ENCODE measurements at regions not wholly inside any gene's neighbourhood (a gene's known extent, or its start where the extent isn't known, plus 50 kb on each side); places are given as distances from the start of the nearest gene placed in this dataset.
"Not testable (repeated sequence)": the region's sequence is repeated elsewhere in the genome, so short reads cannot be mapped to it uniquely, and the experiment has no call there.

DNA sequence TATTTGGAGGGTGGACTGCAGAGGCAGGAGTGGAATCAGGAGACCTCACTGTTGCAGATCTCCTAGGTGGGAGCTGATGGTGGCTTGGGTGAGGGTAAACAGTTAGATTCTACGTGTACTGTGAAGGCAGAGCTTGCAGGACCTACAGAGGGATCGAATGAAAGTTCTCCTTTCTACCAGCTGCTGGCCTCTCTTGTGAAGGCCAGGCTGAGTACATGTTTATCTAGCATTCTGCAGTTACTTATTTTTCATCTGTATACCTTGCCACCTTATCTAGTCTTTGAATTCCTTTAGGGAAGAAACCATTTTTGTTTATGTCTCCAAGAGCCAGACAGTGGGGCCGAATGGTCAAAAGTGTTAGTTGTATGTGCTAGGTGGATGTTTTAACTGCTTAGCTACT lies 57.6 kb downstream of the PTTG1 start:
- in situ Hi-C loops (cut with HindIII; ENCODE audit: low sequenced_read_pairs), result loop anchor here (5.0 kb wide), 1 partner anchor 47 kb away; no protein-coding TSS in a partner anchor

DNA sequence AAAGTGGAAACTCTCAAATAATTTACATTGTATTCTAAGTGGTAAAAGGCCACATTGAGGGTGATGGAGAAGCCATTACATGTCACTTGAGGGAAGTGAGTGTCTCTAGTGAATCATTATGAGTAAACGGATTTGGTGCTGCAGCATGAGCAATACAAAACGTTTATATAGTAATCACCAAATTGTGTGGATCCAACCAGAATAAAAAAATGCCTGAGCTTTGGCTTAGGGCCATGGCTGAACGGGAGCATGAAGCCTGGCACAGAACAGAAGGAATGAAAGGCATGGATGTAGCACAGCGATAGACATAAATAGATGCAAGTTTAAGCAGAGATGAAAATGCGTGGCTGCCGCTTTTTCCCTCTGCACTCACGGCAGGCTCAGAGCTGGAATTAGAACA lies 58.3 kb downstream of the PTTG1 start:
- in situ Hi-C loops (cut with HindIII; ENCODE audit: low sequenced_read_pairs), result loop anchor here (5.0 kb wide), 1 partner anchor 48 kb away; no protein-coding TSS in a partner anchor

DNA sequence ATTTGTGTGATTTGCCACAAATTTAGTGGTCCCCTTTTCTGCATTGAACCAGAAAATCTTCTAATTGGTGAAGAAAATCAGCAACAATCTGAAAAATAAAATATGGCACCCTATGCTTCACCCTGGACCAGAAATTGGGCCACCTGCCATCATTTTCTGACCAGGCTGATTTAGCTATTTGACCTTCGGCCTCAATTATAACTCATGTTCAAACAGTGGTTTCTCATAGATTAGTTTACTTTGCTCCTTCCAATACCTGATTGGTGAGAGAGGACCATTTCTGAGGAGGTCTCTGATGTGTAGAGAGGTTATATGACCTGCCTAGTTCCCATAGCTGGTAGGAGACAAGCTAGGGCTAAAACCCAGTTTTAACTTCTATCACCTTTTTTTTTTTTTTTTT lies 59.0 kb downstream of the PTTG1 start:
- in situ Hi-C loops (cut with HindIII; ENCODE audit: low sequenced_read_pairs), result no loop called here

DNA sequence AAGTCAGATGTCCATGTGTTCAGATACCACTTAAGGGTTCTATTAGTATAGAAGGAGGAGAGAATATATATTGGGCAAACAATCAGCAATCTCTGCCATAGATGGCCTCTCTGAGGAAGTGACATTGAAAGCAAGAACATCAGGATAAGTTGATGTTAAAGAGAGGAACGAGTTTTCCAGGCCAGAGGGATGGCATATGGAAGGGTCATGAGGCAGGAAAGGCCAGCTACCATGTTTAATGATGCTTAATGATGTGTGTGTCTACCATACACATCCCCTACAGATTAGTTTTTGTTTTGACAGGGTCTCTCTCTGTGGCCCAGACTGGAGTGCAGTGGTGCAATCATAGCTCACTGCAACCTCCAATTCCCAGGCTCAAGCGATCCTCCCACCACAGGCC lies 63.0 kb downstream of the PTTG1 start:
- in situ Hi-C loops (cut with HindIII; ENCODE audit: low sequenced_read_pairs), result no loop called here

DNA sequence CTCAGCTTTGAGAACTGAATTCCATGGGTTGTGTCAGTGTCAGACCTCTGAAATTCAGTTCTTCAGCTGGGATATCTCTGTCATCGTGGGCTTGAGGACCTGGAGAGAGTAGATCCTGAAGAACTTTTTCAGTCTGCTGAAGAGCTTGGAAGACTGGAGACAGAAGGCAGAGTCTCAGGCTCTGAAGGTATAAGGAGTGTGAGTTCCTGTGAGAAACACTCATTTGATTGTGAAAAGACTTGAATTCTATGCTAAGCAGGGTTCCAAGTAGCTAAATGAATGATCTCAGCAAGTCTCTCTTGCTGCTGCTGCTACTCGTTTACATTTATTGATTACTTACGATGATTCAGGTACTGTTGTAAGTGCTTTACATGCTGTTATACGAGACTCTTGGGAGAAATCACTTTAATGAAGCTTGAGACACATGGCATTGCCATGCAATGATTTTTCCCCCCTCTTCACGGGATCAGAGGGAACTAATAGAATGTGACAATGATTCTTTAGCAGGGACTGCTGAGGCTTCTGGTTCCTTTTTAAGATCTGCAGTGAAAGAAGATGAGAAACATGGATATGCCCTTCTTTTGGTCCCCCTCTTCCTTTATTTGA lies 63.8 kb downstream of the PTTG1 start:
- in situ Hi-C loops (cut with HindIII; ENCODE audit: low sequenced_read_pairs), result no loop called here

DNA sequence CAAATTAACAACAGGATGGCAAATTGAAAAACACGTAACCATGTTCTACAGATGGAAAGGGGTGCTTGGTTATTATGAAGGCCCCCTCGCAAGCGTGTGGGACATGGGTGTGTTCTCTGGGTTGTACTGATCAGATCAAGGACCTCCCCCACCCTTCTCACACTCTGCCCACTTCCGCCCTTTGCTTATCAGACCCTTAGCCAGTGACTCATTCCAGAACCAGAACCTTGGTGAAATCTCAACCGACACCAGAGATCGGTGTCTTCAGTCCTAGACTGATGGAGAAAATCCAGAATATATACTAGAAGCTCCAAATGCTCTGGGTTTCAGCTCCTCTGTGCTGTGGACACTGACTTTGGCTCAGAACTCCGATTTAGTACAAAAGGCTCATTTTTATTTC lies 64.9 kb downstream of the PTTG1 start:
- in situ Hi-C loops (cut with HindIII; ENCODE audit: low sequenced_read_pairs), result no loop called here

DNA sequence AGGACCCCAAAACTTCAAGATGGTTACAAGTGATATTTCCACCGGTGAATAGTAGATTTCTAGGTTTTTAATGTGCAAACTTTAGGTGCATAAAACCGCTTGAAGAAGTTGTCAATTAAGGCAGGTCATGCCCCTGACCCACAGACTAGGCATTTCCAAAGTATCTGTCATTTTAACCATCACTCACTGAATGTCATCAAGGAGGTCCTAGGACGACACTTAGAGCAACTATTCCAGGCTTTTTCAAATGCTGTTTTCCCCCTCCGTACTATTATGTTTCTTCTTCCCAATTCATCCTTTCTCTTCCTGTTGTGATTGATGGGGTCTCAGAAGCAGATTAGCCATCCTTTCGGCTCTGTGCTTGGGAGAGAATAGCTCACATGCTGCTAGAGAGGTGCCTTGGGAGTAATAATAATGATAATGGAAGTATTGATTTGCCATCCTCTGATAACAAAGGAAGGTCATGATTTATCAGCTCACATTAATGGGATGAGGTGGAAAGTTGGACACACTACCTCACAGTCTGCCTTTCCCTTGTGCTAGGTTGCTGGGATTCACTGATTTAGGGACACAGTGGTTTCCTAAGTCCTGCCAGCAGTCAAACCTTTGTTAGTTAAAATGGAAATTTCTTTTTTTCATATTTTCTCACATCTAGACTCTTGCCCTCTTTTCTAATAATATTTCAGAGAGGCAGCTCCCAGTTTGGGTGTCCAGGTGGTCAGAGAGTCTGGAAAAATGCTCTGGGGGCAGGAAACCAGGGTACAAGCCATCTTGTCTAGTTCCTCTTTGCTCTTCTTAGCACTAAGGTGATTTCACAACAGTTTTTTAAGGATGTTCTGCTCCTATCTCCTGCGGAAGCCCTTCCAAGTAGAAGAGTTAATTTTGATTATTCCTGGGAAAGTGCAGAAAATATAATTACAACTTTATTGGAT lies 67.0 kb downstream of the PTTG1 start:
- in situ Hi-C loops (cut with HindIII; ENCODE audit: low sequenced_read_pairs), result no loop called here

DNA sequence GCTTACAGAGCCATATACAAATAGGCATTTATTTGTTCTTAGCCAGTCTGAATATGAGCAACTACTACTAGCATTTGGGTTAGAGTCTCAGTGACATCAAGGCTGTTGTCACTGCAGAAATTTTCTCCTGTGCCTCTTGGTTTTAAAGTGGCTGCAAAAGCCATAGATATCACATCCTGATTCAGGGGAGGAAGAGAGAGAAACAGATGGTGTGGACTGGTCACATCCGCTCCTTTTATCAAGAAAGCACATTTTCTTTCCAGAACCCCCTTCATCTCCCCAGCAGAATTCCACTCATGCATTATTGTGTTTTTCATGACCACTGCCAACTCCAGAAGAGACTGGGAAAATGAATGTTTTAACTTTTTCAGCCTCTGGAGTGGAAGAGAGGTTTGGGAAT lies 69.8 kb downstream of the PTTG1 start:
- in situ Hi-C loops (cut with HindIII; ENCODE audit: low sequenced_read_pairs), result no loop called here

DNA sequence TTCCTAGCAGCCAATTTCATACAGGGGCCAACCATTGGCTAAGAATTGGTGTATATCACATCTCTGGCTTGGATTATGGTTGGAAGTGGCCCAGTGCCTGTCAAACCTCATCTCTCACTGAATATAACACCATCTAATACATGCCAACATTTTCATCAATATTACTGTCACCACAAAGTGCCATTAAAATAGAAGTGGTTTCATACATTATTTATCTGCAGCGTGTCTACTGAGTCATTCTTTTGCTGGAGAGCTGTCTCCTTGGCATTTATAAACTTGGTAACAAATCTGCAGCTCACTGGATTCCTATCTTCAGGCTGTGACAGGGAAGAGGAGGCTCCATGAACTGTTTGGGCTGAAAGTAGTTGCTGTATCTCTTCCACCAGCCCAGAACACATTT lies 70.9 kb downstream of the PTTG1 start:
- in situ Hi-C loops (cut with HindIII; ENCODE audit: low sequenced_read_pairs), result no loop called here

DNA sequence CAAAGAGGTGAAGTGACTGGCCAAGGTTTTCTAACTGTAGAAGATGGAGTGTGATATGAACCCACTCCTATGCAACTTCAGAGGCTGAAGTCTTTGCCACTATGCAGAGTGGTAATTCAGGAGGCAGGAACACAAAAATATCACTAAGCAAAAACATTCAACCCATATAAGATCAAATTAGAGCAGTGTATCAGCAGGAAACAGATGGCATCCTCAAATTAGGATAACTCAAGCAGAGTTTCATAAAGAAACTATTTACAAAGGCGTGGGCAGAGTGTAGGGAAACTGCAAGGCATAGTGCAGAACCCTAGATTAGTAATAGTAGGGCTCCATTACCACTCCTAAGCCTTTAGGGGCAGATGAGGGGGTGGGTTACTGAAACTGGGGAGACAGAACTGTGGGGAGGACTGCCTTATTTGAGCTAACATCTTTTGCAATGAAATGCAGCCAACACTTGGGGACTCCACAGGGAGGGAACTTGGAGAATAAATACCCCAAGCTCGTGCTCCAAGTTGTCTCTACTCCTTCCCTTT lies 72.2 kb downstream of the PTTG1 start:
- in situ Hi-C loops (cut with HindIII; ENCODE audit: low sequenced_read_pairs), result no loop called here

DNA sequence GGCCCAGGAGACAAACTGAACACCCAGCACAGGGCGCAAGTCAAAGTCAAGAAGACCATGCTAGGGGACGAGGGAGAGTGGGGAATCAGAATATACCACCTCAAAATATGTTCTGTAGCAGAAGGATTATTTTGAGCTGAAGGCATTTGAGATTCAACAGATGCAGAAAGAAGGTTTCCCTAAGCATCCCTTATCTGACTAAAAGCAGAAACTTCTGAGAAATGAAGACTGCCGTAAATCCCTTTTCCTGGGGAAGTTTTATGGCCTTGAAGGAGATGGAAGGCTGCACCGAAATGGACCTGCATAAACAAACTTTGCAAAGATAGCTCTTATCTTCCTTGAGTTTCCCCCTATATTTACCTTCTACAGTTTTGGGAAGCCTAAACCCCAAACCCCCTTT lies 72.8 kb downstream of the PTTG1 start:
- in situ Hi-C loops (cut with HindIII; ENCODE audit: low sequenced_read_pairs), result no loop called here

DNA sequence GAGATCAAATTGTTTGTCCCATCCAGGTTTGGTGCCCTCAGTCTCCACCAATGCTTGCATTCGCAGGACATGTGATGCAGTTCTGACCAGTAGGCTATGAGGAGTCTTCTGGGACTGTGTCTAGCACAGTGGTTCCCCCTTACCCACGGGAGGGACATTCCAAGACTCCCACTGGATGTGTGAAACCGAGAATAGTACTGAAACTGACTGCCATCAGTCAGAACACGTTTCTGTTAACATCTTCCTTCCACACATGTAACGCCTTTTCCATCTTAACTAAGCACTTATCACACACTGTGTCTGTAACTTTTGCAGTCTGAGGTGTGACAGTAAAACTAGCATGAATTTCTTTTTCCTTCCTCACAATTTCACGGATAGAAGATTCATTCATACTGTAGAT lies 74.7 kb downstream of the PTTG1 start:
- in situ Hi-C loops (cut with HindIII; ENCODE audit: low sequenced_read_pairs), result no loop called here

DNA sequence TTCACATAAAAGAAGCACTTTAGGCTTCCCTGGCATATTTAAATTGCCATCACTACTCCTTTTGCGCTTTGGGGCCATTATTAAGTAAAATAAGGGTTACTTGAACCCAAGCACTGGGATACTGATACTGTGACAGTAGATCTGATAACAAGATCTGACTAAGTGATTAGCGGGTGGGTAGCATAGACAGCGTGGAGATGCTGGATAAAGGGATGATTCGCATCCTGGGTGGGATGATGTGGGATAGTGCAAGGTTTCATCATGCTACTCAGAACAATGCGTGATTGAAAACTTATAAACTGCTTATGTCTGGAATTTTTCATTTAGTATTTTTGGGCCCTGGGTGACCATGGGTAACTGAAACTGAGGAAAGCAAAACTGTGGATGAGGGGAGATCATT lies 75.1 kb downstream of the PTTG1 start:
- in situ Hi-C loops (cut with HindIII; ENCODE audit: low sequenced_read_pairs), result no loop called here

DNA sequence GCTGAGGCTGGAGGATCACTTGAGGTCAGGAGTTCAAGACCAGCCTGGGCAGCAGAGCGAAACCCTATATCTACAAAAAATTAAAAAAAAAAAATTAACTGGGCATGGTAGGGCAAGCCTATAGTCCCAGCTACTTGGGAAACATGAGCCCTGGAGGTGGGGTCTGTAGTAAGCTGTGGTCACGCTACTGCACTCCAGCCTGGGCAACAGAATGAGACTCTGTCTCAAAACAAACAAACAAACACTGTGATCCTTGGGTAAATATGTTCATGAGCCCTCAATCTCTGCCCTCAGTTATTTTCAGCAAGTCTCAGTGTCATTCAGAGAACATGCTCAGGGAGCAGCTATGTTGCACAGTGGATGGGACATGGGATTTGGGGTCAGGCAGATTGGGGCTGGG lies 76.2 kb downstream of the PTTG1 start:
- in situ Hi-C loops (cut with HindIII; ENCODE audit: low sequenced_read_pairs), result no loop called here

DNA sequence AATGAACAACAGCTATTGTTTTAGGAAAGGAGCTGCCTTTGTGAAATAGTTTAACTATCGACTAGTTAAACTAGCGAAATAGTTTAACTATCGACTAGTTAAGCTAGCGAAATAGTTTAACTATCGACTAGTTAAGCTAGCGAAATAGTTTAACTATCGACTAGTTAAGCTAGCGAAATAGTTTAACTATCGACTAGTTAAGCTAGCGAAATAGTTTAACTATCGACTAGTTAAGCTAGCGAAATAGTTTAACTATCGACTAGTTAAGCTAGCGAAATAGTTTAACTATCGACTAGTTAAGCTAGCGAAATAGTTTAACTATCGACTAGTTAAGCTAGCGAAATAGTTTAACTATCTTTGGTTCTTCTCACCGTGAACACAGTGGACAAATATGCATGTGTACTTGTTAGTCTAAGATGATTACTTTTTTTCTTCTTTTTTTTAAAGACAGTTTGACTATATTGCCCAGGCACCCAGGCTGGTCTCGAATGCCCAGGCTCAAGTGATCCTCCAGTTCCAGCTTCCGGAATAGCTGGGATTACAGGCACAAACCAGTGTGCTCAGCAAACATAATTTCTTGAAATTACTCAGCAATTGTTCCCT lies 76.9 kb downstream of the PTTG1 start:
- in situ Hi-C loops (cut with HindIII; ENCODE audit: low sequenced_read_pairs), result not testable (repeated sequence)

DNA sequence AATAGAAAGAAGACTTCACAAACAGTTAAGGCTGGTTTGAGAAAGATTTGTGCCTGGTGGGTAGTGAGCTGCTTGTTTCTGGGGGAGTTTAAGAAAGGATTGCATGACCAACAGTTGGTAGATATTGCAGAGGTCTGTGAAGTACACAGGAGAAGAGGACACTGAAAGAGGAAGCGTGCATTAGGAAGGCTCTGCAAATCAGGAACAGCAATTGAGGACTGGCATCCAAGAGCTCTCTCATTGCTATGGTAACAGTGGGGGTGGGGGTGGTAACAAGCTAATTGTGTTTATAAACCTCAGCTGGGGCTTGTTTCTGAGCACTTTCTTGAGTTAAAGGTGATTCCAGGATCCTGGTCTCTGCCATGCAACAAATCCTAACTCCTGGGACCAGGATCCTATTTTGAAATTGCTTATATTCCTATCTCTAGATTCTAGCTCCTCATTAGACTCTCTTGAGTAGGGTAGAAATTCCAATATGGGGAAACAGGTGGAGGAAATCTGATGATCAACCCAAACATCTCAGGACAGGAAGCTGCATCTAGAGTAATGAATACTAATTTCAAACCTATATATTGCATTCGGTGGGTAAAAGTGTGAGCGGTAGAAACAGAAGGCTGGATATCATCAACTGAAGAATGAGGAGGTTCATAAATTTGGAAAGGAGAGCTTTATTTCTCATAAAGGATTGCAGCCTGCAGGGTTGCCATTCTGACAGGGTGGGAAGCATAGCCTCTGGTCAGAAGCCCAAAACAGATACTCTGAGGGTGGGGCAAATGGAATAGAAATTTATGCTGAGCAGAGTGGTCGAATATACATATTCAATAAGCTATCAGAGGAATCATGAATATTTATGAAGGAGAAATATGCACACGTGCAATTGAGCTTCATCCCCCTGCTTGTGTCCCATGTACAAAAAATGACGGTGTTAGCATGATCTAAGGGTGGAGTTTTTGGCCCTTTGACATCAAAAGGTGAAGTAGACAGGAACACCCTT lies 79.4 kb downstream of the PTTG1 start:
- in situ Hi-C loops (cut with HindIII; ENCODE audit: low sequenced_read_pairs), result no loop called here

DNA sequence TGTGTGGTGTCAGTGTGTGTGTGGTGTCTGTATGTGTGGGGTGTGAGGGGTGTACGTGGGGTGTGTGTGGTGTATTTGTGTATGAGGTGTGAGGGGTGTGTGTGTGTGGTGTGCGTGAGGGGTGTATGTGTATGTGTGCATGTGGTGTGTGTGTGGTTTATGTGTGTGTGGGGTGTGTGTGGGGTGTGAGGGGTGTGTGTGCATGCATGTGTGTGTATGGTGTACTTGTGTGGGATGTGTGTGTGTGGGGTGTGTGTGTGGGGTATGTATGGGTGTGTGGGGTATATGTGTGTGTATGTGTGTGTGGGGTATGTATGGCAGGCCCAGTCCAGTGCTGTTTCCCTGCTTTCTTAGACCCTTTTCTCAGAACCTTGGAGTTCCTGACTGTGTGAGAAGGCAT lies 83.3 kb downstream of the PTTG1 start:
- in situ Hi-C loops (cut with HindIII; ENCODE audit: low sequenced_read_pairs), result loop anchor here (5.0 kb wide), 1 partner anchor 73 kb away; no protein-coding TSS in a partner anchor

DNA sequence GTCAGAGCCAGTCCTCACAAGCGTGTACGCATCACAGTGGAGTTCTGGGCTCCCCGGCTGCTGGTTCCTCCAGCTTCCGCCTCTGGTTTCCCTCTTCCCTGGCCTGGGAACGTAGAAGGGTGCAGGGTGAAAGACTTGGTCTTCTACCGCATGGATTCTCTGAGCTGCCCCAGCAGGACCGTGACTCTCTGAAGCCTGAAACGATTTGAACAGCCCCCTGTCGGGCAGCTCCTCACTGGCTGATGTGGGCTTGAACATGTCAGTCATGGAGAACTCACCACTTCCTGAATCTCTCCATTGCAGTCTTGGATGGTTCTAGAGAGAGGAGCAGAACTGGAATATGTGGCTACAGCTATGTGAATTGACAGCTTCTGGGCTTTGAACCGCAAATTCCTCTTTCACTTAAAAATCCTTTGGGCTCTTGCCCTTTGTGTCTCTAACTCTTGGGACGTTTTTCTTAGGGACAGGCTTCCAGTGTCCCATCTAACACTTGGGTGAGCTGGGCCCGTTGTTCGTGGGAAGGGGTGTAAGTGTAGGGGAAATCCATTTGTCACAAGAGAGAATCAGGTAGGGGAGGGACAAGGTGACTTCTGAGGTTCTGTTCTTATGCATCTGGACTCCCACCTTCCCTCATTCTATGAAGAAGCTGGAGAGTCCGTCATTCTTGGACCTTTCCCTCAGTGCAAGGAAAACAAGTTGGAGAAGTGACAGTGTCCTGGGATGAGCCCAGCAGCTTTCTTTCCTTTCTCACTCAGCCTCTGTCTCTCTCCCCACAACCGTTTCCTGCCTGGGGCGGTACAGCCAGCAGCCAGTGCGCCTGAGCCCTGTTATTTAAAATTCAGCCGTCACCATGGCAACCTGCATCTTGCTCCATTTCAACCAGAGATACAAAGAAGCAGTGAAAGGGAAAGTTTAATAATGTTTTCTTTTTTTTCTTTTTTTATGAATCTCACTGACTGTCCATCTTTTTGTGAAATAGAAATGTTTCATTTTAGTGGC lies 84.7 kb downstream of the PTTG1 start:
- in situ Hi-C loops (cut with HindIII; ENCODE audit: low sequenced_read_pairs), result loop anchor here (5.0 kb wide), 1 partner anchor 74 kb away; no protein-coding TSS in a partner anchor

DNA sequence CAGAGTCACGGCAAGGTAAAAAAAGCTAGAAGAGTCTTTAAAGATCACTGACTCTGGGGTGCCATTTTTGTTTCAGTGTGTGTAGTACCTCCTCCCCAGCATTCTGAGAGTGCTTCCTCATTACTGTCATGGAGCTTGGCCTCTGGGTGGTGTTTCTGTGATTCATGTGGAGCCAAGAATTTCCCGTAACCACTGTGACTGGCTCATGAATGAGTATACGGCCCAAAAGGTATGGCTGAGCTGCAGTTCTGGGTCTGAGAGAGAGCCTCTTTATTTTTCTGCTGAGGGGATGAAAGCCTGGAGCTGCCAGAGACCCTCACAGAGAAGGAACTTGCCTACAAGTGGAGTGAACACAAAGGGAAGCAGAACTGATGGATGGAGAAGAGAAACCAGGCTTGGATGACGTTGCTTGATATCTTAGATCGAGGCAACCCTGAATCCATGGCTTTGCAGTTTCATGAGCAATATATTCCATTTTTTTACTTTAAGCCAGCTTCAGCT lies 85.6 kb downstream of the PTTG1 start:
- in situ Hi-C loops (cut with HindIII; ENCODE audit: low sequenced_read_pairs), result loop anchor here (5.0 kb wide), 1 partner anchor 75 kb away; no protein-coding TSS in a partner anchor

Measured in endothelial cell of hepatic sinusoid (primary cell).